GM21717 (cell line): ENCODE measurements at regions not wholly inside any gene's neighbourhood (a gene's known extent, or its start where the extent isn't known, plus 50 kb on each side); places are given as distances from the start of the nearest gene placed in this dataset.
"Not testable (repeated sequence)": the region's sequence is repeated elsewhere in the genome, so short reads cannot be mapped to it uniquely, and the experiment has no call there.

ENCODE experiments used
- ATAC-seq: cut with Tn5 transposase; IDR thresholded peaks from one replicate; pipeline ENCODE4 v1.9.1; 2021; ENCODE audit warnings: mild to moderate bottlenecking, moderate library complexity; ENCODE audit not compliant: unreplicated experiment

GRCh38 chr18:40346146-40346545 is 1608.9 kb upstream of the PIK3C3 start:
- ATAC-seq, result no peak

GRCh38 chr18:40341701-40342100 is 1613.3 kb upstream of the PIK3C3 start:
- no peak for ATAC-seq

- ATAC-seq, result no peak
These were observed 1616.8 kb upstream of the PIK3C3 start for GRCh38 chr18:40338284-40338683.

GRCh38 chr18:40326985-40327384 is 1628.0 kb upstream of the PIK3C3 start:
- ATAC-seq, result no peak

- no peak for ATAC-seq
These were observed 1629.0 kb upstream of the PIK3C3 start for GRCh38 chr18:40325988-40326387.

- no peak for ATAC-seq
These were observed 1640.8 kb upstream of the PIK3C3 start for GRCh38 chr18:40314199-40314598.

GRCh38 chr18:40313030-40313642 is 1641.9 kb upstream of the PIK3C3 start:
- ATAC-seq, result no peak

- ATAC-seq, result no peak
These were observed 1647.4 kb upstream of the PIK3C3 start for GRCh38 chr18:40307627-40308026.

GRCh38 chr18:40296717-40297413 is 1658.2 kb upstream of the PIK3C3 start:
- ATAC-seq, result no peak

GRCh38 chr18:40292985-40293710 is 1661.9 kb upstream of the PIK3C3 start:
- no peak for ATAC-seq

GRCh38 chr18:40283560-40283959 is 1671.5 kb upstream of the PIK3C3 start:
- ATAC-seq, result no peak

- not testable (repeated sequence) for ATAC-seq
These were observed 1673.7 kb upstream of the PIK3C3 start for GRCh38 chr18:40281356-40281755.

- ATAC-seq, result no peak
These were observed 1680.3 kb upstream of the PIK3C3 start for GRCh38 chr18:40274618-40275196.

GRCh38 chr18:40272630-40273231 is 1682.3 kb upstream of the PIK3C3 start:
- ATAC-seq, result no peak

- ATAC-seq, result no peak
These were observed 1695.8 kb upstream of the PIK3C3 start for GRCh38 chr18:40259115-40259835.

- ATAC-seq, result no peak
These were observed 1696.7 kb upstream of the PIK3C3 start for GRCh38 chr18:40258311-40258710.

GRCh38 chr18:40250236-40250635 is 1704.8 kb upstream of the PIK3C3 start:
- no peak for ATAC-seq

- ATAC-seq, result no peak
These were observed 1705.5 kb upstream of the PIK3C3 start for GRCh38 chr18:40249390-40250080.

- not testable (repeated sequence) for ATAC-seq
These were observed 1709.4 kb upstream of the PIK3C3 start for GRCh38 chr18:40245612-40246011.

- ATAC-seq, result no peak
These were observed 1711.4 kb upstream of the PIK3C3 start for GRCh38 chr18:40243607-40244006.
